ENCODE measurements at regions not wholly inside any gene's neighbourhood (a gene's known extent, or its start where the extent isn't known, plus 50 kb on each side); places are given as distances from the start of the nearest gene placed in this dataset.

- TF ChIP-seq, protein P1, sequence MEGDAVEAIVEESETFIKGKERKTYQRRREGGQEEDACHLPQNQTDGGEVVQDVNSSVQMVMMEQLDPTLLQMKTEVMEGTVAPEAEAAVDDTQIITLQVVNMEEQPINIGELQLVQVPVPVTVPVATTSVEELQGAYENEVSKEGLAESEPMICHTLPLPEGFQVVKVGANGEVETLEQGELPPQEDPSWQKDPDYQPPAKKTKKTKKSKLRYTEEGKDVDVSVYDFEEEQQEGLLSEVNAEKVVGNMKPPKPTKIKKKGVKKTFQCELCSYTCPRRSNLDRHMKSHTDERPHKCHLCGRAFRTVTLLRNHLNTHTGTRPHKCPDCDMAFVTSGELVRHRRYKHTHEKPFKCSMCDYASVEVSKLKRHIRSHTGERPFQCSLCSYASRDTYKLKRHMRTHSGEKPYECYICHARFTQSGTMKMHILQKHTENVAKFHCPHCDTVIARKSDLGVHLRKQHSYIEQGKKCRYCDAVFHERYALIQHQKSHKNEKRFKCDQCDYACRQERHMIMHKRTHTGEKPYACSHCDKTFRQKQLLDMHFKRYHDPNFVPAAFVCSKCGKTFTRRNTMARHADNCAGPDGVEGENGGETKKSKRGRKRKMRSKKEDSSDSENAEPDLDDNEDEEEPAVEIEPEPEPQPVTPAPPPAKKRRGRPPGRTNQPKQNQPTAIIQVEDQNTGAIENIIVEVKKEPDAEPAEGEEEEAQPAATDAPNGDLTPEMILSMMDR (IDR thresholded peaks at IDR 0.05) = no peak
- no peak for TF ChIP-seq POLR2A (IDR thresholded peaks at IDR 0.05)
These were observed 228.8 kb downstream of the EPM2A start for GRCh38 chr6:145506565-145506964.
